Activated CD4-positive, CD25-positive, alpha-beta regulatory T cell treated with anti-CD3 and anti-CD28 coated beads, Interleukin-2, amount 50 U/mL, for 16 hours (primary cell): ENCODE measurements at regions not wholly inside any gene's neighbourhood (a gene's known extent, or its start where the extent isn't known, plus 50 kb on each side); places are given as distances from the start of the nearest gene placed in this dataset.
"Not testable (repeated sequence)": the region's sequence is repeated elsewhere in the genome, so short reads cannot be mapped to it uniquely, and the experiment has no call there.

Experiments
- DNase-seq: peaks from one replicate; pipeline ENCODE4 v3.0.0-alpha.2; 2020; ENCODE audit warnings: low read depth, low spot score

DNA sequence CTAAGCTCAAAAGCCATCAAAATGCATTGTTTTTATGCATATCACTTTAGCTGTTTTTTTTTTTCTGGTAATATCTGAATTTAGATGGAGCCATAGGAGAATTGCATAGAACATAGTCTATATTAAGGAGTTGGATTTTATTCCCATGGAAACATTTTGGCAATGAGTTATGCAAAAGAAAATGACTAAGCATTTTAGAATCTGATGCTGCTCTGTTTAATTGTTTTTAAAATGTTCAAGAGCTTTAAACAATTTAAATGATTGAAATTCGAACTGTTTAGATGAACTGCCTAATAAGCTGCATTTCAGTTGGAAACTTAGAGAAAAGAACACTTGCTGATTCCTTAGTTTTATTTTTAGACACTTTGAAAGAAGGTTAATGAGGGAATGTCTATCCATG lies 1531.5 kb upstream of the B3GALT2 start:
- no peak for DNase-seq

DNA sequence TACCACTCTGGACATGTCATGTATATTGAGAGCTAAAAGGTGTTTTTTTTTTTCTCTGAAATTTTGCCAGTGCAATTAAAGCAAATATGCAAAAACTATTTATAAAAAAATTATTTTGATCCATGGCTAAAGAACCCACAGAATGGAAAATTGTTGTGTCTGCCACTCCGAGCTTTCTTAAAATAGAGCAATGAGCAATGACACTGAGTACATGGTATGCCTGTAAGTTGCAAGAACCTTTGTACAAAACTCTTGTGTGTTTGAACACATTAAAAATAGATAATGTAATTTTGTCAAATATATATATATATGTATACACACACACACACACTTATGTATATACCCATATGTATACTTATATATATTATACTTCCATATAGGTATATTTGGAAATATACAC lies 1530.9 kb upstream of the B3GALT2 start:
- DNase-seq: no peak

DNA sequence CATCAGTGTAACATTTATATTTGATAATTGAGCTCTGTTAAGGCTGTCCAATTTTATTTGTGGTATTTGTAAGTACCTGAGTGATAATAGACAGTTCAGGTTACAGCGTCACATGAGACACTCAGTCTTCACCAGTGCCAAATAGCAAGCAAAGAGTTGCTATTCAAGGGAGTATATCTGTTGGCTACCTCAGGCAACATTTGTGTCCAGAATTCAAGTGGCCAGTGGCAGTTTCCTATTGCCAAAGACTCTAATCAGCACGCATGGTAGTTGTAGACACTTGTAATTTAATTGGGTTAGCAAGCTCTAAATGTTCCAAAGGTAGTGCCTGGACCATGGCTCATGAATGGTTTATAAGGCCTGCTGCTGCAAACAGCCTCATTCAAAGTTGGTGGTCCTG lies 1524.3 kb upstream of the B3GALT2 start:
- DNase-seq: no peak

DNA sequence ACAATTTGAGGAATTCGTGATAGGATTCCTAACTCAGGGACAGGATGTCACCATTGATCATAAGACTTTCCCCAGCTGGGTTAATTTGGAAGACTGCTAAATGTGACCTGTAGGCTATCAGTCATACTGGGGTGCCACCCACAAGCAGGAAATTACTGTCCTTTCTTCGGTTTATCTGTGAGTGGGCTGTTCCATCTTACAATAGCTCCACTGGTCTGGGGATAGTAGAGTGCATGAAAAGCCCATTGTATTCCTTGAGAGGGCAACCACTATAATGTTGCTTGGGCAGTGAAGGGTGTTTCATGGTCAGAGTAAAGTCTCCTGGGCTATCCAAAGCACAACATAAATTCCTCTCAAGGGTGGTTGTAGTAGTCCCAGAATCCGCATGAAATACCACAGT lies 1523.0 kb upstream of the B3GALT2 start:
- no peak for DNase-seq

DNA sequence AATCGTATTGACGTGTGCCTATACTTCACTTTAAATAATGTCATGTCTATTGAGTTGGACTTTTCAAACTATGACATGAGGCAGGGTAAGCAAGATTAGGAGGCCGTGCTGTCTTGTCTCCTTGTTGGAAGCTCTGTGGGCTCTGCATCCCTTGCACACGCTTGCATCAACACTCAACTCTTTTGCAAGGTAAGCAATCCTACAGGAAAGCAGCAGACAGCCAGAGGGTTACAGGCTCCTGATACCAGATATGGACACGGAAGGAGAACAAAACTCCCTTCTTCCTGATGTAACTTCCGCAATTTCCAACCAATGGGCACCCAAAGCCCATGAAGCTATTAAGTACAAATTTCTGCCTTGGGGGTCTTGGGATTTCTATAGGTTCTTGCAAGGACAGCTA lies 1520.7 kb upstream of the B3GALT2 start:
- no peak for DNase-seq

DNA sequence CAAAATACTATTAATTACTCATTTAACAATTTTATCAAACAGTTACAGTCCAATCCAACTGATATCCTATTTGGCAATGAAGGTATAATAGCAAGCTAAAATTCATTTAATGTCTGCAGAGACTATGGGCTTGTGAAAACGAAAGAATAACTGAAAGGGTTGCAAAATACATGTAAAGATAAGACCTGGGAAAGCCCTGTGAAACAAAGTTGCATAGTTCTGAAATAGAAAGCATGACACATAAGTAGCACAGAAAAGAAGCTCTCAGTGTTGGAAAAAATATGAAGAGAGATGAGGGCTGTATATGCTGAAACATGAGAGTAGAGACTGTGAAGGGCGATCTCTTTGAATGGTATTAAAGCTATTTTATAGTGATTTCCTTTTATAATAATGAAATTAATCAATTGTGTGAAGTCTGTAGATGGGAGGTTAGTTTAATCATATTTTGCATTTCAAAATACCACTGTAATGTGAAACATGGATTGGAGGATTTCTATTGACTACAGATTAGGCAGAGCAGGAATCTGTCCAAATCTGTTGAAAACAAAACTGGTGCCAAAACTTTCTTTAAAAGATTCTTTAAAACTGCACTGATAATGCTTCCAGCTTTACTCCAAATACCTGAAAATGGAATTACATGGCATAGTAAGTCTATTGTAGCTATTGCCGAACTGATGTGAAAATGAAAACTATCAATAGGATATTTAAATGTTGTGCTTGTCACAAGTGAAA lies 1518.9 kb upstream of the B3GALT2 start:
- DNase-seq: no peak

DNA sequence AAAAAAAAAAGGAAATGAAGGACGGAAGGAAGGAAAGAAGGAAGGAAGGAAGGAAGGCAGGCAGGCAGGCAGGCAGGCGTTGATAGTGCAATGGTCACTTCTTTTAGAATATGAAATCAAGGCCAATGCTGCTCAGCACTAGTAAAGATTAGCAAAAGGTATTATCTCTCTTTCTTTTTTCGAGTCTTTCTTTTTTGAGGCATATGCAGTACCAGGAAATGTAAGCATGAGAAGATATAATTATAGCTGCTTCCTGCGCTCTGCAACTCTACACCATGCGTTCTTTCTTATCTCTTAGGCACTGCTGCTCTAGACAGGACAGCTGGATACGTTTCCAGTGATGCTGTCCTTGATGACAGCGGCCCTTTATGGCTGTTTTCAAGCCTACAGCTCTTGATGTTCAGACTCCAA lies 1512.5 kb upstream of the B3GALT2 start:
- DNase-seq: no peak

DNA sequence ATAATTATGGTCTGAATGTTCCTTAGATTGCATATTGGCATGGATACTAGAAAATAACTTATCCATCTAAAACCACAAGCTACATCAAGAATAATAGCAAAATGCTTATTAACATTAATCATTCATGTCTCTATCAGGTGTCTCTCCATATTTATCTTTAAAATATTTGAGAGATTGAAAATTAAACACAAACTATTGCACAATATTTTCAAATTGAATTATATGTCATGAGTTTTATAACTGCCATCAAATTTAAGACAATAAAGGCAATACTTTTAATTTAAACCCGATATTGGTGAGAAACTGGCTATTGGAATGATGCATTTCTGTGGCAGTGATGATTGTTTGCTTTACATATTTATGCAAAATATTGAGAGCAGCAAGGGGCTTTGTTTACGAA lies 1506.8 kb upstream of the B3GALT2 start:
- DNase-seq: no peak

DNA sequence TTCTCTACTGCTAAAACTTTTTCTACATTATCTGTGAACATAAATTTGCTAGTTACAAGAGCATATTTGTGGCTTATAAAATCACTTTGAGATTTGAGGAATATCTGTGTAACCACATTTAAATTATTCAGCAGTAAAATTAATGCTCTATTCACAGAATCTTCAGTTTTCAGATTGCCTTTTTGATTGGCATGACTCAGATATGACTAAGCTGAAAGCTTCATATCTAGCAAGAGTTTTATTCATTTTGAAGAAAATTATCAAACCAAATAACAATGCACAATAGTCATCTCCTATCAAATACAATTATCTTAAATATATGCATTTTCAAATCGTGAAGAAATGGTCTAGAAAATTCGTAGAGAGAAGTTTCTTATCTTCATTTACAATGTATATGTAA lies 1498.2 kb upstream of the B3GALT2 start:
- no peak for DNase-seq

DNA sequence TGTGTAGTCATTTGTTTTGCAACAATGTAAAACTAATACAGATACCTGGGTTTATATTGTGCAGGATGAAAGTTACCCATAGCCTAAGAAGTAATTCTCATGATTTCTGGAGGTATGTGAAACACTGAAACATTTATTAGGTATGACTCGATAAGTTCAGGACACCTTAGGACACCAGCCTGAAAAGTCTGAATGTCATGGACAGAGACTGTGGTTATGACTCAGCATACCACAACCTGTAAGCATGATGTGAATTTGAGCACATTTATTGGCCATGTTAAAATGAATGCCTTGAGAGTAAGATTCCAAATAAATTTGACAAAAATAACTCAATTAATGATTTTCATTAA lies 1471.7 kb upstream of the B3GALT2 start:
- no peak for DNase-seq

DNA sequence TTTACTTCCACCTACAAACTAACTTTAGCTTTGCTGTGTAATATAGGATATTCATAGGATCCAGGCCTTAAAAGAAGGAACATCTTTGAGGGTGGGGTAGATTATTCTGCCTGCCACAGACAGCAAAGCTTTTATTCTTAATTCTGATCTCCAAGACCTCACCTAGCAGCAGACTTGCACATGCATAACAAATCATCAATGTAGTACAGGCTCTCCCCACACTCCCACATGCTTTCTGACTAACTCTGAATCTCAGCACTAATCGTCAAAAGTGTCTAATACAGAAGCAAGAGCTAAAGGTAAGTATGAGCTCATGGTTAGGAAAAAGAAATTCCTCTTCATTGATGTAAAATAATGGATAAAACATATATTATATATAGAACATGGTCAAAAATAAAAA lies 1468.5 kb upstream of the B3GALT2 start:
- no peak for DNase-seq

DNA sequence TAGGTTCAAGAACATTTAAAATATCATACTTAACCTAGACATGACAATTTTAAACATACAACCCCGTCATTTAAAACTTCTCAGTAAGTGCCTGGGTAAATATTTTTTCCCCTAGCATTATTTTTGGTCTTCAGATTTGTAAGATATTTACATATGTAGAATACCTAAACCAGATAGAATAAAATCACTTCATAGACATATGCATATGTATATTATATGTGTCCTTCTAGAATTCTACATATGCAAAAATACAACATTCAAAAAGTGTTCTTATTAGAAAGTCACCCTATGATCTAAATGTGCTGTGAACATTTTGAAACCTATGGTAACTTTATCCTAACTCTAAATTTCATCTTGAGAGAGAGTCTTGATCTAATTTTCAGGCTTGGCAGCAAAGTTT lies 1467.0 kb upstream of the B3GALT2 start:
- no peak for DNase-seq

DNA sequence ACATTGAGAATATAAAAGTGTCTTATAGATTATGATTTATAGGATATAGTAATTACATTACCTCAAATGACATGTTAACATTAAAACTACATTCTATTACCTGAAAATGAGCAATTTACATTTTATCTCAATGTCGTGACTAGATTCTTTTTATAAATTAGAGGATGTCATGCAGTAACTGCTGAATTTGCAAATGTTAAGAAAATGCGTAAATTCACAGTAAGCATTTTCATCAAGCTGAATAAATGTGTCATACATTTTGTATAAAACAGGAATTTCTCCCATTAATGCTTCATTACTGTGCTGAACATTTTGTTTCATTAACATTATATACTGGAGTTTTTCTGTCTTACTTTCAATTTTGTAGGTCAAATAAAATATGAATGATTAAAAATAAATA lies 1460.7 kb upstream of the B3GALT2 start:
- no peak for DNase-seq

DNA sequence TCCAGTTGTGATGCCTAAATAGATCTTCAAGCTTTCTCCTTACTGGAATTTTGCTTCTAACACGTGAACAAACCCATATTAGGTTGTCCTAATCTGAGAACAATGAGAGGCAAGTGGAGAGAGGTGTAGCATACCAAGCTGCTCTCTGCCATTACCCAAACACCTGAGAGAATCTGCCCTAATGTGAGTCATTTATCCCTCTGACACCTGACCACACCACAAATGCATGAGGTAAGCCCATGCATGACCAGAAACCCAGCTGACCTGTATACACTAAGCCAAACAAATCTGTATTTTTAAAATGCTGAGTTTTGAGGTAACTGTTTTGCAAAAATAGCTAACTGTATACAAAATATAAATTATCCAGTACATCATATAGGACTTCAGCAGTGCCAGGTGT lies 1458.1 kb upstream of the B3GALT2 start:
- DNase-seq: no peak

DNA sequence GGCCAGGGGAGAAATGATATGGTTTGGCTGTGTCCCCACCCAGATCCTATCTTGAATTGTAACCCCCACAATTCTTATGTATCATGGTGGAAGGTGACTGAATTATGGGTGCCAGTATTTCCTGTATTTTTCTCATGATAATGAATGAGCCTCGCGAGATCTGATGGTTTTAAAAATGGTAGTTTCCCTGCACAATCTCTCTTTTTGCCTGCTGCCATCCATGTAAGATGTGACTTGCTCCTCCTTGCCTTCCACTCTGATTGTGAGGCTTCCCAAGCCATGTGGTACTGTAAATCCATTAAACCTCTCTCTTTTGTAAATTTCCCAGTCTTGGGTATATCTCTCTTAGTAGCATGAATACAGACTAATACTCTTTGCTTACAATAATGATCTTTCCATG lies 1453.9 kb upstream of the B3GALT2 start:
- DNase-seq: no peak

DNA sequence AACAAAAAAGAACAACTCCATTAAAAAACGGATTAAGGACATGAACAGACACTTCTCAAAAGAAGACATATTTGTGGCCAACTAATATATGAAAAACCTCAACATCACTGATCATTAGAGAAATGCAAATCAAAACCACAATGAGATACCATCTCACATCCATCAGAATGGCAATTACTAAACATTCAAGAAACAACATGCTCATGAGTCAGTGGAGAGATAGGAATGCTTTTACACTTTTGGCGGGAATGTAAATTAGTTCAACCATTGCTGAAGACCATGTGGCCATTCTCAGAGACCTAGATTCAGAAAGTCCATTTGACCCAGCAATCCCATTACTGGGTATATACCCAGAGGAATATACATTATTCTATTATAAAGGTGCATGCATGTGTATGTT lies 1442.6 kb upstream of the B3GALT2 start:
- no peak for DNase-seq

DNA sequence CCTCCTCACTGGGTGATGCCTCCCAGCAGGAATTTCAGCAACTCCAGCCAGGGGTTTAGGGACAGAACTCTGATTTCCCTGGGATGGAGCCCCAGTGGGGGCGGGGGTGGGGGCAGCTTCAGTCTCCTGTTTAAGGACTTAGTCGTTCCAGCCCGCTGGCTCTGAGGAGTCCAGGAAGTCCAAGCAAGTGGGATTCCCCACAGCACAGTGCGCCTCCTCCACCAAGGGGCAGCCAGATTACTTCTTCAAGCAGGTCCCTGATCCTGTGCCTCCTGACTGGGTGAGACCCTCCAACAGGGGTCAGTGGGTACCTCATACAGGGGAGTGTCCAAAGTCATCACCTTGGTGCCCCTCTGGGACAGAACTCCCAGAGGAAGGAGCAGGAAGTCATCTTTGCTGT lies 1438.4 kb upstream of the B3GALT2 start:
- no peak for DNase-seq

DNA sequence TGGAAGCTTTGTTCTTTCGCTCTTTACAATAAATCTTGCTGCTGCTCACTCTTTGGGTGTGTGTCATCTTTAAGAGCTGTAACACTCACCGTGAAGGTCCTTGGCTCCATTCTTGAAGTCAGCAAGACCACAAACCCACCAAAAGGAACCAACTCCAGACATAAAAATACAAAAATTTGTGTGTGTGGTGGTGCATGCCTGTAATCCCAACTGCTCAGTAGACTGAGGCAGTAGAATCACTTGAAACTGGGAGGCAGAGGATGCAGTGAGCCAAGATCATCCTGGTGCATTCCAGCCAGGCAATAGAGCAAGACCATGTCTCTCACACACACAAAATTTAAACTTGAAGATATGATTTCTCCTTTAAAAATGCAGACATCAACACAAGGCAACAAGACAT lies 1431.7 kb upstream of the B3GALT2 start:
- DNase-seq: no peak

DNA sequence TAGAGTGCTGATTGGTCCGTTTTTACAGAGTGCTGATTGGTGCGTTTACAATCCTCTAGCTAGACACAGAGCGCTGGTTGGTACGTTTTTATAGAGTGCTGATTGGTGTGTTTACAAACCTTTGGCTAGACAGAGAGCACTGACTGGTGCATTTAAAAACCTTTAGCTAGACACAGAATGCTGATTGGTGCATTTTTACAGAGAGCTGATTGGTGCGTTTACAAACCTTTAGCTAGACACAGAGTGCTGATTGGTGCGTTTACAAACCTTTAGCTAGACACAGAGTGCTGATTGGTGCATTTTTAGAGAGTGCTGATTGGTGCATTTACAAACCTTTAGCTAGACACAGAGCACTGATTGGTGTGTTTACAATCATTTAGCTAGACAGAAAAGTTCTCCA lies 1430.9 kb upstream of the B3GALT2 start:
- not testable (repeated sequence) for DNase-seq

DNA sequence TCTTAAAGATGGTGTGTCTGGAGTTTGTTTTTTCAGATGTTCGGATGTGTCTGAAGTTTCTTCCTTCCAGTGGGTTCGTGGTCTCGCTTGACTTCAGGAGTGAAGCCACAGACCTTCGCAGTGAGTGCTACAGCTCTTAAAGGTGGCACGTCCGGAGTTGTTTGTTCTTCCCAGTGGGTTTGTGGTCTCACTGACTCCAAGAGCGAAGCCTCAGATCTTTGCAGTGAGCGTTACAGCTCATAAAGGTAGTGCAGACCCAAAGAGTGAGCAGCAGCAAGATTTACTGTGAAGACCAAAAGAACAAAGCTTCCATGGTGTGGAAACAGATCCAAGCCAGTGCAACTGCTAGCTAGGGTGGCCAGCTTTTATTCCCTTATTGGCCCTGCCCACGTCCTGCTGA lies 1430.4 kb upstream of the B3GALT2 start:
- DNase-seq: no peak

DNA sequence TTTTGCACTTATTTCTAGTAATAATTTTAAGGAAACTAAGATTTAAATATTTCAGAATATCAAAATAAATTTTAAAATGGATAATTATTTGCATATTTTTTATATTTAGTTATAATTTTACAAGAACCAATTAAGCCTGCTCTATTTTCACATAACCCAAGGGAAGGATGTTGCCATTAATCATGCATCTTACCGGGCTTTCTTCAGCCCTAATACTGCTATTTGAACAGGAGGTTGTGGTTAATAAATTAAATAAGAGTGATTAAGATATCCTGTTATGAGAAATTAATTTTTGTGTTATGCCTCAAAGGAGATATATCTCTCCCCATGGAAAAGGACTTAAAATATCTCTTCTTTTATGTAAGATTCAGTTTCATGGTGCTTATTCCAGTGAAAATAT lies 1415.8 kb upstream of the B3GALT2 start:
- no peak for DNase-seq

DNA sequence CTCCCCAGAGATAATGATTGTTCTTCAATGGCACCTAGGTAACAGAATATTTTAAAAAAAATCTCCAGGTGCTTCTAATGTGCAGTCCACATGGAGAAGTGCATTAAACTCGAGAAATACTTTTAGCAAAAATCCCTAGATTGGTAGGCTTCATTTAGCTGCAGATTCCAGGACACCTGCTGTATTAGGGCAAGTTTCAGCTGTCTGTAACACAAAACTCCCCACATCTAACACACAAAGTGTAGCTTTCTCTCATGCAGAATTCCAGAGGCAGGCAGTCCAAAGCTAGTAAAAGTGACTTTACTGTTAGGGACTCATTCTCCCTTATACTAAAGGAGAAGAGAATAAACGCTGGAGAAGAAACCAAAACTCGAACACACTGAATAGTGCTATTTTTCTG lies 1414.3 kb upstream of the B3GALT2 start:
- DNase-seq: no peak

DNA sequence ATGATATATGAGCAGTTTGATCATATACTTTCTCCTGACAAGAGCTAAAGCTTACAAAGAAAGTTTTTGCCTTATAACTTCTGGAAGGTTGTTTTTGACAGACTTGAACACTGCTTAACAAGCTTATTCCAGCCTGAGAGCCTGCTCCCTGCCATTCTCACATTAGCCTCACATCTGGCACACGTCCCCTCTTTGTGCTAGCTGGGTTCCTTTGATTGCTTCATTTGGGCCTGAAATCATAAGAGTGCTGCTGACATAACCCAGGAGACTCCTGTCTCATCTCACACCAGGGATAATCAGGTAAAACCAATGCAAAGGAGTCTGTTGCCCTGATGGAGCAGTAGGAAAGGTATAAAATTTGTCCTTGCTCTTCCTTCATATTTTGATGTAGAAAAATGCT lies 1411.7 kb upstream of the B3GALT2 start:
- DNase-seq: no peak

DNA sequence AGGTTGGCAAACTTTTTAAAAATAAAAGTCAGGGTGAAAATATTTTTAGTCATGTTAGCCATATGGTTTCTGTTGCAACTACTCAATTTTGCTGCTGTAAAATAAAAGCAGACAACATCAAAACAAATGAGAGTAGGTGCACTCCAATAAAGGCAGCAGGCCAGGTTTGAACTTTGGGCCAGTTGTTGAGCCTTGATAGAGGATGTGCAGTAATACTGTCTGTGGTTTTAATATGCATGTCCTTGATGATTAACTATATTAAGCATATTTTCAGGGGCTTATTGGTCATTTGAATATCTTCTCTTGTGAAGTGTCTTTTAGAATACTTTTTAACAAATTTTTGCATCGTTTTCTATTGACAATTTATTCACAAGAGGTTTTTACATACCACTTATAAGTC lies 1399.9 kb upstream of the B3GALT2 start:
- no peak for DNase-seq
